ENCODE measurements at regions not wholly inside any gene's neighbourhood (a gene's known extent, or its start where the extent isn't known, plus 50 kb on each side); places are given as distances from the start of the nearest gene placed in this dataset.

GRCh38 chr18:67597759-67598158, 81.2 kb upstream of the DSEL start:
- TF ChIP-seq, protein P1, sequence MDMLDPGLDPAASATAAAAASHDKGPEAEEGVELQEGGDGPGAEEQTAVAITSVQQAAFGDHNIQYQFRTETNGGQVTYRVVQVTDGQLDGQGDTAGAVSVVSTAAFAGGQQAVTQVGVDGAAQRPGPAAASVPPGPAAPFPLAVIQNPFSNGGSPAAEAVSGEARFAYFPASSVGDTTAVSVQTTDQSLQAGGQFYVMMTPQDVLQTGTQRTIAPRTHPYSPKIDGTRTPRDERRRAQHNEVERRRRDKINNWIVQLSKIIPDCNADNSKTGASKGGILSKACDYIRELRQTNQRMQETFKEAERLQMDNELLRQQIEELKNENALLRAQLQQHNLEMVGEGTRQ (IDR thresholded peaks at IDR 0.05; ENCODE audit: low read length): no peak
- no peak for TF ChIP-seq KDM5A (IDR thresholded peaks at IDR 0.05; ENCODE audit: low read length)
